ENCODE measurements at regions not wholly inside any gene's neighbourhood (a gene's known extent, or its start where the extent isn't known, plus 50 kb on each side); places are given as distances from the start of the nearest gene placed in this dataset.

GRCh38 chr2:9777081-9777480, 66.2 kb upstream of the TAF1B start:
- TF ChIP-seq CTCF (IDR thresholded peaks at IDR 0.05) = no peak
- H3K36me3 Mint-ChIP-seq (ENCODE audit: unreplicated experiment) = no peaks in the 10 kb centered on the region
- no peak overlapping the region for H3K4me3 Mint-ChIP-seq (ENCODE audit: unreplicated experiment)
- H3K27me3 Mint-ChIP-seq (ENCODE audit: unreplicated experiment) = peaks cover 3% of the 10 kb centered on the region
- no peak overlapping the region for H3K27ac Mint-ChIP-seq (ENCODE audit: unreplicated experiment)
- H3K4me1 Mint-ChIP-seq (ENCODE audit: unreplicated experiment) = peaks cover 5% of the 10 kb centered on the region
- H3K9me3 Mint-ChIP-seq (ENCODE audit: unreplicated experiment) = no peaks in the 10 kb centered on the region
- no peak for DNase-seq (ENCODE audit: extremely low spot score, unreplicated experiment)

- TF ChIP-seq CTCF (IDR thresholded peaks at IDR 0.05) = peak; percentile 31
- DNase-seq (ENCODE audit: extremely low spot score, unreplicated experiment) = no peak
- H3K4me1 Mint-ChIP-seq (ENCODE audit: unreplicated experiment) = peaks cover 2% of the 10 kb centered on the region
- peaks cover 3% of the 10 kb centered on the region for H3K27me3 Mint-ChIP-seq (ENCODE audit: unreplicated experiment)
- H3K9me3 Mint-ChIP-seq (ENCODE audit: unreplicated experiment) = no peaks in the 10 kb centered on the region
- no peaks in the 10 kb centered on the region for H3K36me3 Mint-ChIP-seq (ENCODE audit: unreplicated experiment)
- H3K27ac Mint-ChIP-seq (ENCODE audit: unreplicated experiment) = no peak overlapping the region
- H3K4me3 Mint-ChIP-seq (ENCODE audit: unreplicated experiment) = no peak overlapping the region
These were observed 65.3 kb upstream of the TAF1B start for GRCh38 chr2:9778012-9778411.

GRCh38 chr2:9778471-9779316, 64.6 kb upstream of the TAF1B start:
- H3K9me3 Mint-ChIP-seq (ENCODE audit: unreplicated experiment) = no peaks in the 10 kb centered on the region
- H3K4me3 Mint-ChIP-seq (ENCODE audit: unreplicated experiment) = no peak overlapping the region
- peaks cover 3% of the 10 kb centered on the region for H3K27me3 Mint-ChIP-seq (ENCODE audit: unreplicated experiment)
- H3K36me3 Mint-ChIP-seq (ENCODE audit: unreplicated experiment) = no peaks in the 10 kb centered on the region
- DNase-seq (ENCODE audit: extremely low spot score, unreplicated experiment) = no peak
- H3K27ac Mint-ChIP-seq (ENCODE audit: unreplicated experiment) = no peak overlapping the region
- H3K4me1 Mint-ChIP-seq (ENCODE audit: unreplicated experiment) = peaks cover 2% of the 10 kb centered on the region
- TF ChIP-seq CTCF (IDR thresholded peaks at IDR 0.05) = no peak

GRCh38 chr2:9779596-9780264, 63.5 kb upstream of the TAF1B start:
- Mint-ChIP-seq H3K27me3 (ENCODE audit: unreplicated experiment) (peaks cover 9% of the 10 kb centered on the region), H3K36me3 (ENCODE audit: unreplicated experiment) (no peaks in the 10 kb centered on the region), H3K4me1 (ENCODE audit: unreplicated experiment) (no peaks in the 10 kb centered on the region), H3K27ac (ENCODE audit: unreplicated experiment) (no peak overlapping the region), H3K9me3 (ENCODE audit: unreplicated experiment) (no peaks in the 10 kb centered on the region), H3K4me3 (ENCODE audit: unreplicated experiment) (no peak overlapping the region)
- DNase-seq (ENCODE audit: extremely low spot score, unreplicated experiment) = no peak
- no peak for TF ChIP-seq CTCF (IDR thresholded peaks at IDR 0.05)
